Tibial artery (tissue), 4 donors: ENCODE measurements at regions not wholly inside any gene's neighbourhood (a gene's known extent, or its start where the extent isn't known, plus 50 kb on each side); places are given as distances from the start of the nearest gene placed in this dataset.

Experiments
- DNase-seq, 2 donors: peaks; one replicate each; pipeline ENCODE4 v3.0.0-alpha.2; 2019
- H3K27ac ChIP-seq, 2 donors: fragments of 200-600 bp; sonication (generic) in 1 of 2; 1 replicate in 1 of 2; 2 replicates in 1 of 2; pipeline ENCODE4 v1.5.1; 2018 to 2019; ENCODE audit warnings: mild to moderate bottlenecking in 1 of 2
- H3K27me3 ChIP-seq, 2 donors: fragments of 200-600 bp; sonication (generic) in 1 of 2; one replicate each; pipeline versions ENCODE4 v1.5.1 to v1.6.0; 2016 to 2019
- H3K36me3 ChIP-seq, 3 donors: fragments of 200-600 bp; sonication (generic) in 2 of 3; one replicate each; pipeline ENCODE4 v1.5.1; 2016 to 2019; ENCODE audit warnings: mild to moderate bottlenecking in 2 of 3
- H3K4me1 ChIP-seq, 4 donors: fragments of 200-600 bp; sonication (generic) in 2 of 4; 1 replicate in 3 of 4; 2 replicates in 1 of 4; pipeline ENCODE4 v1.5.1; 2016 to 2019
- H3K4me3 ChIP-seq, 2 donors: fragments of 200-600 bp; sonication (generic) in 1 of 2; 1 replicate in 1 of 2; 2 replicates in 1 of 2; pipeline ENCODE4 v1.5.1; 2018 to 2019; ENCODE audit warnings: mild to moderate bottlenecking in 2 of 2
- H3K9me3 ChIP-seq, 3 donors: fragments of 200-600 bp; sonication (generic) in 1 of 3; one replicate each; pipeline ENCODE4 v1.5.1; 2016 to 2019
- CTCF ChIP-seq, 2 experiments: fragments of 200-600 bp in 1 of 2; fragments of 450-650 bp in 1 of 2; IDR thresholded peaks; one replicate each; pipeline ENCODE4 v1.5.1; 2017 to 2019; ENCODE audit warnings: antibody characterized with exemption in 2 of 2, mild to moderate bottlenecking in 1 of 2, moderate library complexity in 1 of 2
- intact Hi-C: fragments of 100-400 bp; cut with DNase I; formaldehyde crosslinking; loops from one replicate; pipeline ENCODE4 v1.15.0; 2023; ENCODE audit warnings: low total_unique reads

- Histone ChIP-seq H3K4me1 (peaks cover 0 to 15% (median 7%) of the 10 kb centered on the region in 4 donors), H3K9me3 (peaks cover 0 to 15% (median 10%) of the 10 kb centered on the region in 3 donors), H3K27me3 (no peaks in the 10 kb centered on the region), H3K4me3 (no peak overlapping the region), H3K27ac (no peak overlapping the region), H3K36me3 (peaks cover 0 to 5% (median 0%) of the 10 kb centered on the region in 3 donors)
- intact Hi-C loops = no loop called here
- no peak for TF ChIP-seq CTCF (IDR thresholded peaks at IDR 0.05)
- DNase-seq = no peak
These were observed 200.5 kb upstream of the CDYL start for GRCh38 chr6:4575714-4576113.

GRCh38 chr6:4574007-4574406 lies 202.2 kb upstream of the CDYL start:
- Histone ChIP-seq H3K4me3 (no peak overlapping the region), H3K9me3 (peaks cover 0 to 25% (median 16%) of the 10 kb centered on the region in 3 donors), H3K4me1 (peaks cover 0 to 15% (median 7%) of the 10 kb centered on the region in 4 donors), H3K36me3 (peaks cover 0 to 5% (median 0%) of the 10 kb centered on the region in 3 donors), H3K27ac (no peak overlapping the region), H3K27me3 (no peaks in the 10 kb centered on the region)
- no peak for TF ChIP-seq CTCF (IDR thresholded peaks at IDR 0.05)
- intact Hi-C loops = no loop called here
- DNase-seq = no peak

GRCh38 chr6:4571011-4571410 lies 205.2 kb upstream of the CDYL start:
- Histone ChIP-seq H3K36me3 (peaks cover 0 to 5% (median 0%) of the 10 kb centered on the region in 3 donors), H3K9me3 (peaks cover 0 to 25% (median 16%) of the 10 kb centered on the region in 3 donors), H3K27me3 (no peaks in the 10 kb centered on the region), H3K27ac (no peak overlapping the region), H3K4me3 (no peak overlapping the region), H3K4me1 (no peaks in the 10 kb centered on the region)
- intact Hi-C loops = no loop called here
- no peak for TF ChIP-seq CTCF (IDR thresholded peaks at IDR 0.05)
- DNase-seq = no peak

- no peak for TF ChIP-seq CTCF (IDR thresholded peaks at IDR 0.05)
- intact Hi-C loops = no loop called here
- Histone ChIP-seq H3K27me3 (no peaks in the 10 kb centered on the region), H3K27ac (no peak overlapping the region), H3K9me3 (peaks cover 0 to 25% (median 16%) of the 10 kb centered on the region in 3 donors), H3K4me3 (no peak overlapping the region), H3K36me3 (peaks cover 0 to 5% (median 0%) of the 10 kb centered on the region in 3 donors), H3K4me1 (no peaks in the 10 kb centered on the region)
- no peak for DNase-seq
These were observed 208.1 kb upstream of the CDYL start for GRCh38 chr6:4568138-4568537.

- intact Hi-C loops = no loop called here
- Histone ChIP-seq H3K36me3 (peaks cover 0 to 5% (median 0%) of the 10 kb centered on the region in 3 donors), H3K4me3 (no peak overlapping the region), H3K9me3 (peaks cover 0 to 25% (median 16%) of the 10 kb centered on the region in 3 donors), H3K27me3 (no peaks in the 10 kb centered on the region), H3K4me1 (no peaks in the 10 kb centered on the region), H3K27ac (no peak overlapping the region)
- TF ChIP-seq CTCF (IDR thresholded peaks at IDR 0.05) = no peak
- no peak for DNase-seq
These were observed 209.1 kb upstream of the CDYL start for GRCh38 chr6:4567141-4567540.
